Left ventricle myocardium superior (tissue), 1 donor: ENCODE measurements at regions not wholly inside any gene's neighbourhood (a gene's known extent, or its start where the extent isn't known, plus 50 kb on each side); places are given as distances from the start of the nearest gene placed in this dataset.

ENCODE experiments used
- ATAC-seq: fragments of 200-7000 bp; cut with Tn5 transposase; one replicate; pipeline ENCODE4 v1.9.1; 2020; ENCODE audit warnings: mild to moderate bottlenecking, moderate library complexity
- DNase-seq: peaks from one replicate; pipeline ENCODE4 v3.0.0-alpha.2; 2020
- intact Hi-C: fragments of 100-400 bp; cut with micrococcal nuclease; formaldehyde crosslinking; loops from one replicate; pipeline ENCODE4 v1.11.0; 2022
- donor health status: DM: no; HTN: yes; CAD: no; lungs with severe emphysema.

- no peak for DNase-seq
- intact Hi-C loops, result no loop called here
- ATAC-seq, result no peak
Measured at GRCh38 chr13:42717176-42717575, 64.2 kb upstream of the FAM216B start.

GRCh38 chr13:42720113-42720857, 61.1 kb upstream of the FAM216B start:
- DNase-seq (no peak), ATAC-seq (no peak)
- intact Hi-C loops, result no loop called here

- intact Hi-C loops, result no loop called here
- no peak for ATAC-seq
- DNase-seq, result no peak
Measured at GRCh38 chr13:42720858-42721219, 60.5 kb upstream of the FAM216B start.

- no peak for ATAC-seq
Measured at GRCh38 chr13:42722883-42723539, 58.4 kb upstream of the FAM216B start.

GRCh38 chr13:42728507-42729180, 52.7 kb upstream of the FAM216B start:
- ATAC-seq (no peak), DNase-seq (no peak)
- intact Hi-C loops, result no loop called here

More at GRCh38 chr13:42722883-42723539, 58.4 kb upstream of the FAM216B start:
- intact Hi-C loops, result no loop called here
- no peak for DNase-seq

- no peak for ATAC-seq
Measured at GRCh38 chr13:42729857-42730402, 51.5 kb upstream of the FAM216B start.

More at GRCh38 chr13:42729857-42730402, 51.5 kb upstream of the FAM216B start:
- no peak for DNase-seq
- intact Hi-C loops, result no loop called here
